Cardiac fibroblast (primary cell): ENCODE measurements at regions not wholly inside any gene's neighbourhood (a gene's known extent, or its start where the extent isn't known, plus 50 kb on each side); places are given as distances from the start of the nearest gene placed in this dataset.
"Not testable (repeated sequence)": the region's sequence is repeated elsewhere in the genome, so short reads cannot be mapped to it uniquely, and the experiment has no call there.

Experiments
- DNase-seq, 2 donors: peaks; one replicate each; pipeline versions ENCODE4 v3.0.0 to v3.0.0-alpha.2; 2010; ENCODE audit warnings: low read depth in 2 of 2
- H3K4me3 ChIP-seq, 2 donors: replicated peaks in 1 of 2; 1 replicate in 1 of 2; 2 replicates in 1 of 2; pipeline ENCODE4 v1.5.1; 2011; ENCODE audit warnings: low read depth in 2 of 2, low read length in 2 of 2, mild to moderate bottlenecking in 2 of 2, moderate library complexity in 1 of 2
- TF ChIP-seq, protein P1 (sequence below): IDR thresholded peaks from one replicate; pipeline ENCODE4 v1.5.1; 2011; ENCODE audit warnings: low read depth, mild to moderate bottlenecking, low read length, inconsistent platforms

DNA sequence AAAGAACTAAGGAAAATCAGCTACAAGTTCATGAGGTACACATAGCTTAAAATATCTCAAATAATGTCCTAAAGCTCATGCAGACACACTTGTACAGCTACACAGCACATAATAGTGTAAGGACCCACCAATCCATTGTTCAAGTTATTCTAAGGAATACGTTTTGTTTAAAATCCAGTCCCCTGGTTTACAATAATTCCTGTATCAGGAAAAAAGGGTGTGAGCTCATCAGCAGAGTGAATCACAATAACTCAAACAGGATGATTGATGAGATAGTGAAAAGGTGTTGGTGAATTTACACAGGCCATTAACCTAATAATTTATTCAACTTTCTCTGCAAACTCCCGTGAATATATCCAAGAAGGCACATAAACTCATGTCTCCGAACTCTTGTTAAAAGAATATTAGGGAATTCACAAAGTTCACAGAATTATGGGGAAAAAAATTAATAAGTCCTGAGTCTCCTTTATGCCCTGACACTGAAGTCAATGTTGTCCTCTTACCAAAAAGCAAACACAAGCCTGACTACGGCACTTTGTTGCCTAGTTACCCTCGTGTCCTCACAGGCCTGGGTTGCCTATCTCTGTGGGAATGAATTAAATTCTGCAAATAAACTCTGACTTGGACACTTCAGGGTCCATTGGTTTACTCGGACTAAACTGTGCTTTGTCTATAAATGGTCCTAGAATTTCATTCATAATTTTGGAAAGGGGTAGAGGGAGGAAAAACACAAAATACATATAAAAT, 142.8 kb upstream of the PDE4D start:
- TF ChIP-seq, protein P1, sequence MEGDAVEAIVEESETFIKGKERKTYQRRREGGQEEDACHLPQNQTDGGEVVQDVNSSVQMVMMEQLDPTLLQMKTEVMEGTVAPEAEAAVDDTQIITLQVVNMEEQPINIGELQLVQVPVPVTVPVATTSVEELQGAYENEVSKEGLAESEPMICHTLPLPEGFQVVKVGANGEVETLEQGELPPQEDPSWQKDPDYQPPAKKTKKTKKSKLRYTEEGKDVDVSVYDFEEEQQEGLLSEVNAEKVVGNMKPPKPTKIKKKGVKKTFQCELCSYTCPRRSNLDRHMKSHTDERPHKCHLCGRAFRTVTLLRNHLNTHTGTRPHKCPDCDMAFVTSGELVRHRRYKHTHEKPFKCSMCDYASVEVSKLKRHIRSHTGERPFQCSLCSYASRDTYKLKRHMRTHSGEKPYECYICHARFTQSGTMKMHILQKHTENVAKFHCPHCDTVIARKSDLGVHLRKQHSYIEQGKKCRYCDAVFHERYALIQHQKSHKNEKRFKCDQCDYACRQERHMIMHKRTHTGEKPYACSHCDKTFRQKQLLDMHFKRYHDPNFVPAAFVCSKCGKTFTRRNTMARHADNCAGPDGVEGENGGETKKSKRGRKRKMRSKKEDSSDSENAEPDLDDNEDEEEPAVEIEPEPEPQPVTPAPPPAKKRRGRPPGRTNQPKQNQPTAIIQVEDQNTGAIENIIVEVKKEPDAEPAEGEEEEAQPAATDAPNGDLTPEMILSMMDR = no peak

DNA sequence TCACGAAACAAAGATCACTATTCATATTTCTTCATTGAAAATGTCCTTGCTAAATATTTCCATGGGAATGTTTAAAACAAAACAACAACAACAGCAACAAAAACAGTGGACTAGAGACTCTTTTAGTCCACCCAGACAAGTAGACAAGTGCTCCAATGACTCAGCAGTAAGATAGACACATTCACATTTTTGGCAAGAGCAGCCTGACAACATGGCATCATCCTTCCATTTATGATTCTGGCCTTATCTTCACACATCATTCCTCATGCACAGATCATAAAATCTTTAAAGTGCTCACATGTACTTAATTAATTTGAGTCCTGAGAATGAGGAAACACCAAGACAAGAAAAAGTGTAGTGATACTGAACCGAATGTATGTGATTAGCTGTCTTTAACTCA, 132.6 kb upstream of the PDE4D start:
- DNase-seq = no peak
- TF ChIP-seq, protein P1 = no peak

More for the DNA sequence above, 142.8 kb upstream of the PDE4D start:
- DNase-seq = no peak
- H3K4me3 ChIP-seq = no peak overlapping the region

DNA sequence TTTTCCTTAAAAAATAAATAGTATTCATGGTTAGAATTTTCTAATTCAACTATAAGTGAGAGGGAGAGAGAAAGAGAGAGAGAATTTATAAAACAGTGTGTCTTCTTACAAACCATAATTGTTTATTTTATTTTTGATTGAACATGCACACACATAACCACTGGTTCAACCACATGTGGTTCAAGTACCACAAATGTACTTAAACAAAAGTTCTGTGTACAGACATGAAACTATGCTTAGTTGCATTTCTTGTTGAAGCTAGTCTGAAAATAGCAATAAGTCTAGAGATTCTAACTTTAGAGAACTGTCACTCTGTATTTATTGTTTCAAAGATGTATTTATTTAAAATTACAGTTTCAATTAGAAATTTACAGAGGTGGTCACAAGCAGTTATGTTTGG, 130.6 kb upstream of the PDE4D start:
- H3K4me3 ChIP-seq = no peak overlapping the region
- TF ChIP-seq, protein P1 = no peak
- no peak for DNase-seq

More for the DNA sequence above, 132.6 kb upstream of the PDE4D start:
- H3K4me3 ChIP-seq = no peak overlapping the region

DNA sequence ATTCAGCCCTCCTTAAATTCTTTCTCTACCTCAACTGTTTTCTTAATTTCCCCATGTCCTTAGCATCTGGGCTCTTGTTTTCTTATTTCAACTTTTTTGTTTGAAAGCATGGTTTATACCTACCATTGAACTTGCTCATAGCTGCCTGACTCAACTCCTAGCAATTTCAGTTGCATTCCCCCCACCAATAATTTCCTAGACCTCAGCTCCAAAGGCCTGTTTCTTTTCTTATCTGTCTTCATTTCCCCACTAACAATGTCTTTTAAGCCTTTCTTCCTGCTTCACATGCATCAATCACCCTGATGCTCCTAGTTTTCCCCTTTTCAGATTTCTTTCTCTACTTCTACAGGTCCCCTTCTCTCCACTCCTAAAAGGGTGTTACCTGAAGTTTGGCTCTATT, 129.7 kb upstream of the PDE4D start:
- H3K4me3 ChIP-seq = no peak overlapping the region
- TF ChIP-seq, protein P1 = no peak
- no peak for DNase-seq

DNA sequence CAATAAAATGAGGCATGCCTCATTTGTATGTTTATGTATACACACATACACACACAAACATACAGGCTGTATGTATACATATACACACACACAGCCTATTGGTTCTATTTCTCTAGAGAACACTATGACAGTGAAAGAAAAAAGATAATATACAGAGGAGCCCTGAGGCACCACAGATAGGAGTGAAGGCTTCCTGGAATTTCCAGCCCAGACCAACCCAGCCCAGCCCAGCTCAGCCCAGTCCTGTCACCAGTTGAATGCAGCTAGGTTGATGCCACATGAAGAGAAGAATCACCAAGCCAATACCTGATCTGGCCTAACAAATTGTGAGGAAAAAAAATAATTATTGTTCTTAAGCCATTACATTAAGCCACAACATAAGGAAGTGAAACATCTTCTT, 126.9 kb upstream of the PDE4D start:
- no peak overlapping the region for H3K4me3 ChIP-seq
- no peak for DNase-seq
- TF ChIP-seq, protein P1 = no peak

DNA sequence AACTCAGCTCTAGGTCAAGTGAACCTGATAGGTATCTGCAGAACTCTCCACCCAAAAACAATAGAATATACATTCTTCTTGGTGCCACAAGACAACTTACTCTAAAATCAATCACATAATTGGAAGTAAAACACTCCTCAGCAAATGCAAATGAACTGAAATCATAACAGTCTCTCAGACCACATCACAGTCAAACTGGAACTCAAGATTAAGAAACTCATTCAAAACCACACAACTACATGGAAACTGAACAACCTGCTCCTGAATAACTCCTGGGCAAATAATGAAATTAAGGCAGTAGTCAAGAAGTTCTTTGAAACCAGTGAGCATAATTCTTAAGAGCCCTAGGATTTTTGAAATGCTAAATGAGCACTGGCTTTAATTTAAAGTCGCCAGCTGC, 125.4 kb upstream of the PDE4D start:
- H3K4me3 ChIP-seq, DNase-seq: not testable (repeated sequence)

DNA sequence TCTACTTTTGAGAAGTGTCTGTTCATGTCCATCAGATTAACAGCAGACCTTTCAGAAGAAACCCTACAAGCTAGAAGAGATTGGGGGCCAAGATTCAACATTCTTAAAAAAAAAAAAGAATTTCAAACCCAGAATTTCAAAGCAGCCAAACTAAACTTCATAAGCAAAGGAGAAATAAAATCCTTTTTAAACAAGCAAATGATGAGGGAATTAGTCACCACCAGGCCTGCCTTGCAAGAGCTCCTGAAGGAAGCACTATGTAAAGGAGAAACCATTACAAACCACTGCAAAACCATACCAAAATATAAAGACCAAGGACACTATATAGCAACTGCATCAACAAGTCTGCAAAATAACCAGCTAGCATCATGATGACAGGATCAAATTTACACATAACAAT, 124.6 kb upstream of the PDE4D start:
- H3K4me3 ChIP-seq = no peak overlapping the region
- TF ChIP-seq, protein P1 = no peak
- DNase-seq = no peak
